Heart left ventricle (tissue), 13 donors: ENCODE measurements at regions not wholly inside any gene's neighbourhood (a gene's known extent, or its start where the extent isn't known, plus 50 kb on each side); places are given as distances from the start of the nearest gene placed in this dataset.

Experiments used
- CTCF ChIP-seq, 12 donors: fragments of 200-600 bp; sonication (generic) in 4 of 12; IDR thresholded peaks; one replicate each; pipeline versions ENCODE4 v1.5.0 to v1.8.0; 2018 to 2022; ENCODE audit warnings: antibody characterized with exemption in 12 of 12, mild to moderate bottlenecking in 5 of 12
- POLR2A ChIP-seq, 2 donors: fragments of 450-650 bp; IDR thresholded peaks; one replicate each; pipeline ENCODE4 v1.6.1; 2017; ENCODE audit warnings: antibody characterized with exemption in 2 of 2, mild to moderate bottlenecking in 2 of 2, moderate library complexity in 2 of 2
- donor health status: ischemic (EF 13 %, LVEDD 7.1; RV severe dilation, severe dysfunction).
- donor health status: DM: no; HTN: yes; CAD: no.
- donor health status: DM: no; HTN: no; CAD: no.
- donor health status: ischemic (EF 25% LVEDD 6.9; RV normal size, moderate dysfunction).
- donor health status: ischemic (EF 25% LVEDD 5.7; RV mildly dilated, moderate dysfunction).
- donor health status: ischemic (EF 35%, LVEDD 5.7; RV mildly dilated, moderate dysfunction).
- donor health status: nonischemic (EF 11% LVEDD 7.7; RV severe dilation, severe dysfunction).
- donor health status: DM: yes; HTN: yes; CAD: no.
- donor health status: PGD.
- donor health status: ischemic (EF 29% LVEDD 5.4; RV normal size, mild dysfunction).
- donor health status: nonischemic (EF 23%, LVEDD 6.1; RV moderate dilation, normal function).

GRCh38 chr1:103905363-103905762 is 155.7 kb downstream of the AMY1C start:
- TF ChIP-seq CTCF (IDR thresholded peaks at IDR 0.05), result no peak
- no peak for TF ChIP-seq POLR2A (IDR thresholded peaks at IDR 0.05)
